NOMO-1 treated with dmso at 0.1 percent for 144 hours (cell line): ENCODE measurements at regions not wholly inside any gene's neighbourhood (a gene's known extent, or its start where the extent isn't known, plus 50 kb on each side); places are given as distances from the start of the nearest gene placed in this dataset.

Source experiments
- DNase-seq: peaks from one replicate; lab custom pipeline; 2025; ENCODE audit not compliant: unreplicated experiment; lab: John Stamatoyannopoulos, UW

GRCh38 chr2:8307606-8308180, 374.2 kb upstream of the ID2 start:
- no peak for DNase-seq

- no peak for DNase-seq
These were observed 372.7 kb upstream of the ID2 start for GRCh38 chr2:8309131-8309530.

GRCh38 chr2:8310557-8311455, 371.1 kb upstream of the ID2 start:
- peak; percentile 31 for DNase-seq

GRCh38 chr2:8312221-8312620, 369.6 kb upstream of the ID2 start:
- no peak for DNase-seq

GRCh38 chr2:8312861-8313830, 368.7 kb upstream of the ID2 start:
- DNase-seq = peak; percentile 94

- DNase-seq = peak; percentile 80
These were observed 367.8 kb upstream of the ID2 start for GRCh38 chr2:8314063-8314462.

GRCh38 chr2:8315531-8316165, 366.2 kb upstream of the ID2 start:
- DNase-seq = no peak

- DNase-seq = no peak
These were observed 365.5 kb upstream of the ID2 start for GRCh38 chr2:8316356-8316755.

GRCh38 chr2:8317418-8317817, 364.4 kb upstream of the ID2 start:
- DNase-seq = no peak

- no peak for DNase-seq
These were observed 362.6 kb upstream of the ID2 start for GRCh38 chr2:8319219-8319618.

GRCh38 chr2:8320311-8321066, 361.4 kb upstream of the ID2 start:
- no peak for DNase-seq

GRCh38 chr2:8322634-8323033, 359.2 kb upstream of the ID2 start:
- DNase-seq = no peak

- DNase-seq = no peak
These were observed 357.5 kb upstream of the ID2 start for GRCh38 chr2:8324164-8324856.

GRCh38 chr2:8324901-8325300, 357.0 kb upstream of the ID2 start:
- DNase-seq = no peak

- no peak for DNase-seq
These were observed 354.3 kb upstream of the ID2 start for GRCh38 chr2:8327371-8328100.

- DNase-seq = no peak
These were observed 353.6 kb upstream of the ID2 start for GRCh38 chr2:8328217-8328616.

- no peak for DNase-seq
These were observed 351.9 kb upstream of the ID2 start for GRCh38 chr2:8329660-8330622.

- no peak for DNase-seq
These were observed 350.8 kb upstream of the ID2 start for GRCh38 chr2:8331068-8331467.
